ENCODE measurements at regions not wholly inside any gene's neighbourhood (a gene's known extent, or its start where the extent isn't known, plus 50 kb on each side); places are given as distances from the start of the nearest gene placed in this dataset.

- H3K4me3 ChIP-seq, result no peak overlapping the region
- intact Hi-C loops (cut with DNase I; ENCODE audit: low total_unique reads), result no loop called here
- H3K4me1 ChIP-seq, result no peaks in the 10 kb centered on the region
- TF ChIP-seq POLR2AphosphoS5 (IDR thresholded peaks at IDR 0.05), result no peak
- TF ChIP-seq POLR2A (IDR thresholded peaks at IDR 0.05), result no peak
- TF ChIP-seq CTCF (IDR thresholded peaks at IDR 0.05 in 8 of 11, conservative IDR thresholded peaks at IDR 0.05 in 3 of 11), result no peak
- H3K27me3 ChIP-seq (replicated peaks in 1 of 7), result peaks cover 0 to 7% (median 0%) of the 10 kb centered on the region in 7 donors
- no peak for DNase-seq
- no peak overlapping the region for H3K27ac ChIP-seq
- H3K9me3 ChIP-seq, result no peaks in the 10 kb centered on the region
- H3K36me3 ChIP-seq, result no peaks in the 10 kb centered on the region
Measured at GRCh38 chr2:18154812-18155211, 276.3 kb downstream of the KCNS3 start.

DNA sequence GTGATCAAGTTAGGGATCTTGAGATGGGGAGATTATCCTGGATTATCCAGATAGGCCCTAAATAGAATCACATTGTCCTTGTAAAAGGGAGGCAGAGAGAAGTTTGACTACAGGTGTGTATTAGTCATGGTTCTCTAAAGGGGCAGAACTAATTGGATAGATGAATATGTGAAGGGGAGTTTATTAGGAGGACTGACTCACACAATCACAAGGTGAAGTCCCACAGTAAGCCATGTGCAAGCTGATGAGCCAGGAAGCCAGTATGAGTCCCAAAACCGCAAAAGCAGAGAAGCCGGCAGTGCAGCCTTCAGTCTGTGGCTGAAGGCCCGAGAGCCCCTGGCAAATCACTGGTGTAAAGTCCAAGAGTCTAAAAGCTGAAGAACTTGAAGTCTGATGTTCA is 275.8 kb downstream of the KCNS3 start:
- Histone ChIP-seq H3K27ac (no peak overlapping the region), H3K4me3 (no peak overlapping the region), H3K4me1 (no peaks in the 10 kb centered on the region), H3K36me3 (no peaks in the 10 kb centered on the region), H3K9me3 (no peaks in the 10 kb centered on the region), H3K27me3 (replicated peaks in 1 of 7) (peaks cover 0 to 10% (median 0%) of the 10 kb centered on the region in 7 donors)
- intact Hi-C loops (cut with DNase I; ENCODE audit: low total_unique reads), result no loop called here
- 87 to 94% (median 89%) methylated on average over 3 of the region's 3 CpGs for WGBS, 5 donors
- no peak for DNase-seq
- TF ChIP-seq POLR2AphosphoS5 (IDR thresholded peaks at IDR 0.05) (no peak), POLR2A (IDR thresholded peaks at IDR 0.05) (no peak), CTCF (IDR thresholded peaks at IDR 0.05 in 8 of 11, conservative IDR thresholded peaks at IDR 0.05 in 3 of 11) (no peak)

DNA sequence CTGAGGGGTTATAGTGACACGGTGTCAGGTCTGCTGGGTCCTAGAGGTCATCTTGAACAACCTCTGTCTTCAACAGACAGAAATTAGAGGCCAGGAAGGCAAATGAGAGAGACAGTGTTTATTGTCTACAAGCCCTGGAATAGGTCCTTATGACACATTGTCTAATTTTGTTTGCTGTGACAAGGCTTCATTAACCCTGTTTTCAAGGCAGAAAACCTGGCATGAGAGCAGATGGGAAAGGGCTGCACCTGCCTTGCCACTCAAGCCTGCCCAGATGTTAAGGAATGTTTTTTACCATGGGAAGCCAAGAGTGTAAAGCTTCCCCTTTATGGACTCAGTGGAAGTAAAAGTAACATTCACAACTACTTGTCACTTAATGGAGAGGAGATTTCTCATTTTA is 275.3 kb downstream of the KCNS3 start:
- TF ChIP-seq CTCF (IDR thresholded peaks at IDR 0.05 in 8 of 11, conservative IDR thresholded peaks at IDR 0.05 in 3 of 11) (no peak), POLR2A (IDR thresholded peaks at IDR 0.05) (no peak), POLR2AphosphoS5 (IDR thresholded peaks at IDR 0.05) (no peak)
- 65 to 85% (median 77%) methylated on average over 1 of the region's 1 CpG for WGBS, 5 donors
- intact Hi-C loops (cut with DNase I; ENCODE audit: low total_unique reads), result no loop called here

GRCh38 chr2:18151237-18151636 is 272.8 kb downstream of the KCNS3 start:
- TF ChIP-seq CTCF (IDR thresholded peaks at IDR 0.05 in 8 of 11, conservative IDR thresholded peaks at IDR 0.05 in 3 of 11), result no peak
- no peak for TF ChIP-seq POLR2A (IDR thresholded peaks at IDR 0.05)
- no peak for TF ChIP-seq POLR2AphosphoS5 (IDR thresholded peaks at IDR 0.05)
- Histone ChIP-seq H3K27ac (no peak overlapping the region), H3K27me3 (replicated peaks in 1 of 7) (peaks cover 0 to 10% (median 0%) of the 10 kb centered on the region in 7 donors), H3K36me3 (no peaks in the 10 kb centered on the region), H3K4me3 (no peak overlapping the region), H3K9me3 (no peaks in the 10 kb centered on the region), H3K4me1 (no peaks in the 10 kb centered on the region)
- intact Hi-C loops (cut with DNase I; ENCODE audit: low total_unique reads), result no loop called here
- 74 to 85% (median 79%) methylated on average over 4 of the region's 4 CpGs for WGBS, 5 donors
- DNase-seq, result no peak

More for the DNA sequence above, 275.3 kb downstream of the KCNS3 start:
- H3K9me3 ChIP-seq, result no peaks in the 10 kb centered on the region
- H3K36me3 ChIP-seq, result no peaks in the 10 kb centered on the region
- H3K27me3 ChIP-seq (replicated peaks in 1 of 7), result peaks cover 0 to 10% (median 0%) of the 10 kb centered on the region in 7 donors
- DNase-seq, result no peak
- H3K4me3 ChIP-seq, result no peak overlapping the region
- no peak overlapping the region for H3K27ac ChIP-seq
- no peaks in the 10 kb centered on the region for H3K4me1 ChIP-seq

All from spleen (tissue), 11 donors.